ENCODE measurements at regions not wholly inside any gene's neighbourhood (a gene's known extent, or its start where the extent isn't known, plus 50 kb on each side); places are given as distances from the start of the nearest gene placed in this dataset.
A peak's percentile ranks its signal among the peaks of the same experiment; 100 is the strongest.

GRCh38 chr4:74613266-74613665 is 168.3 kb downstream of the AREG start:
- Histone ChIP-seq H3K27me3 (ENCODE audit: control insufficient read depth, insufficient read depth, low read length) (no peaks in the 10 kb centered on the region), H3K4me1 (ENCODE audit: control insufficient read depth in 2 of 3, insufficient read depth in 2 of 3, low read depth in 1 of 3, low read length in 3 of 3) (no peaks in the 10 kb centered on the region), H3K9me3 (ENCODE audit: control insufficient read depth in 2 of 3, insufficient read depth in 1 of 3, low read length in 3 of 3) (no peaks in the 10 kb centered on the region), H3K36me3 (ENCODE audit: control insufficient read depth in 2 of 3, insufficient read depth in 3 of 3, low read length in 3 of 3) (no peaks in the 10 kb centered on the region), H3K9ac (ENCODE audit: low read length in 3 of 3) (no peak overlapping the region), H3K4me3 (ENCODE audit: low read length in 3 of 3) (no peak overlapping the region), H3K27ac (ENCODE audit: low read depth in 2 of 2, low read length in 2 of 2) (no peak overlapping the region)
- FAIRE-seq (no peak), DNase-seq (no peak)
- intact Hi-C loops (cut with DNase I) = no loop called here
- TF ChIP-seq, protein P1, sequence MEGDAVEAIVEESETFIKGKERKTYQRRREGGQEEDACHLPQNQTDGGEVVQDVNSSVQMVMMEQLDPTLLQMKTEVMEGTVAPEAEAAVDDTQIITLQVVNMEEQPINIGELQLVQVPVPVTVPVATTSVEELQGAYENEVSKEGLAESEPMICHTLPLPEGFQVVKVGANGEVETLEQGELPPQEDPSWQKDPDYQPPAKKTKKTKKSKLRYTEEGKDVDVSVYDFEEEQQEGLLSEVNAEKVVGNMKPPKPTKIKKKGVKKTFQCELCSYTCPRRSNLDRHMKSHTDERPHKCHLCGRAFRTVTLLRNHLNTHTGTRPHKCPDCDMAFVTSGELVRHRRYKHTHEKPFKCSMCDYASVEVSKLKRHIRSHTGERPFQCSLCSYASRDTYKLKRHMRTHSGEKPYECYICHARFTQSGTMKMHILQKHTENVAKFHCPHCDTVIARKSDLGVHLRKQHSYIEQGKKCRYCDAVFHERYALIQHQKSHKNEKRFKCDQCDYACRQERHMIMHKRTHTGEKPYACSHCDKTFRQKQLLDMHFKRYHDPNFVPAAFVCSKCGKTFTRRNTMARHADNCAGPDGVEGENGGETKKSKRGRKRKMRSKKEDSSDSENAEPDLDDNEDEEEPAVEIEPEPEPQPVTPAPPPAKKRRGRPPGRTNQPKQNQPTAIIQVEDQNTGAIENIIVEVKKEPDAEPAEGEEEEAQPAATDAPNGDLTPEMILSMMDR (IDR thresholded peaks at IDR 0.05; ENCODE audit: borderline replicate concordance, extremely low read depth, insufficient read depth) = no peak

DNA sequence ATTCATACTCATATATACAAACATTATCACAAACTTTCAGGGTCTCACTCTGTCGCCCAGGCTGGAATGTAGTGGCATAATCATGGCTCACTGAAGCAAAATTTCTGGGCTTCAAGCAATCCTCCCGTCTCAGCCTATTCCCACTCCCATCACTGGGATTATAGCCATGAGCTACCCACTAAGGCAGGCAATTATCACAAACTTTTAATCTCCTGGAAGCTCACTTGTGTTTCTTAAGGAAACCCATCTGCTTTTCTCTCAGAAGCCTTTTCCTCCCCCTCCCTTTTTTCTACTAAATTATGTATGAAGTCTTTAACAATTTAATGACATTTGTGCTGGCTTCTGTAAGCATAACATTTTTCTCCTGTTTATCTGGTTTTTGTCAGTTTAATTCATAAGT is 170.5 kb downstream of the AREG start:
- peak in 2 of 5 donors; percentile 7 to 13 for DNase-seq
- intact Hi-C loops (cut with DNase I) = no loop called here
- Histone ChIP-seq H3K27ac (ENCODE audit: low read depth in 2 of 2, low read length in 2 of 2) (no peak overlapping the region), H3K4me1 (ENCODE audit: control insufficient read depth in 2 of 3, insufficient read depth in 2 of 3, low read depth in 1 of 3, low read length in 3 of 3) (no peaks in the 10 kb centered on the region), H3K27me3 (ENCODE audit: control insufficient read depth, insufficient read depth, low read length) (no peaks in the 10 kb centered on the region), H3K9me3 (ENCODE audit: control insufficient read depth in 2 of 3, insufficient read depth in 1 of 3, low read length in 3 of 3) (no peaks in the 10 kb centered on the region), H3K4me3 (ENCODE audit: low read length in 3 of 3) (no peak overlapping the region), H3K9ac (ENCODE audit: low read length in 3 of 3) (no peak overlapping the region), H3K36me3 (ENCODE audit: control insufficient read depth in 2 of 3, insufficient read depth in 3 of 3, low read length in 3 of 3) (no peaks in the 10 kb centered on the region)
- TF ChIP-seq, protein P1 (IDR thresholded peaks at IDR 0.05; ENCODE audit: borderline replicate concordance, extremely low read depth, insufficient read depth) = no peak
- FAIRE-seq = no peak

- Histone ChIP-seq H3K4me1 (ENCODE audit: control insufficient read depth in 2 of 3, insufficient read depth in 2 of 3, low read depth in 1 of 3, low read length in 3 of 3) (no peaks in the 10 kb centered on the region), H3K36me3 (ENCODE audit: control insufficient read depth in 2 of 3, insufficient read depth in 3 of 3, low read length in 3 of 3) (no peaks in the 10 kb centered on the region), H3K9ac (ENCODE audit: low read length in 3 of 3) (no peak overlapping the region), H3K27me3 (ENCODE audit: control insufficient read depth, insufficient read depth, low read length) (no peaks in the 10 kb centered on the region), H3K27ac (ENCODE audit: low read depth in 2 of 2, low read length in 2 of 2) (no peak overlapping the region), H3K4me3 (ENCODE audit: low read length in 3 of 3) (no peak overlapping the region), H3K9me3 (ENCODE audit: control insufficient read depth in 2 of 3, insufficient read depth in 1 of 3, low read length in 3 of 3) (no peaks in the 10 kb centered on the region)
- FAIRE-seq (no peak), DNase-seq (no peak)
- TF ChIP-seq, protein P1 (IDR thresholded peaks at IDR 0.05; ENCODE audit: borderline replicate concordance, extremely low read depth, insufficient read depth) = no peak
- intact Hi-C loops (cut with DNase I) = no loop called here
Observed at GRCh38 chr4:74618166-74618565, 173.2 kb downstream of the AREG start.

GRCh38 chr4:74618659-74619058 is 173.7 kb downstream of the AREG start:
- Histone ChIP-seq H3K27me3 (ENCODE audit: control insufficient read depth, insufficient read depth, low read length) (no peaks in the 10 kb centered on the region), H3K4me3 (ENCODE audit: low read length in 3 of 3) (no peak overlapping the region), H3K27ac (ENCODE audit: low read depth in 2 of 2, low read length in 2 of 2) (no peak overlapping the region), H3K4me1 (ENCODE audit: control insufficient read depth in 2 of 3, insufficient read depth in 2 of 3, low read depth in 1 of 3, low read length in 3 of 3) (no peaks in the 10 kb centered on the region), H3K9me3 (ENCODE audit: control insufficient read depth in 2 of 3, insufficient read depth in 1 of 3, low read length in 3 of 3) (no peaks in the 10 kb centered on the region), H3K9ac (ENCODE audit: low read length in 3 of 3) (no peak overlapping the region), H3K36me3 (ENCODE audit: control insufficient read depth in 2 of 3, insufficient read depth in 3 of 3, low read length in 3 of 3) (no peaks in the 10 kb centered on the region)
- TF ChIP-seq, protein P1 (IDR thresholded peaks at IDR 0.05; ENCODE audit: borderline replicate concordance, extremely low read depth, insufficient read depth) = no peak
- DNase-seq = no peak
- no peak for FAIRE-seq
- intact Hi-C loops (cut with DNase I) = no loop called here
